ENCODE measurements at regions not wholly inside any gene's neighbourhood (a gene's known extent, or its start where the extent isn't known, plus 50 kb on each side); places are given as distances from the start of the nearest gene placed in this dataset.

- DNase-seq = no peak
- H3K36me3 ChIP-seq (replicated peaks in 1 of 2) = no peaks in the 10 kb centered on the region
- 82 to 89% (median 88%) methylated on average over 2 of the region's 2 CpGs for WGBS, 4 donors
- TF ChIP-seq POLR2A (IDR thresholded peaks at IDR 0.05) = no peak
- TF ChIP-seq, protein P1, sequence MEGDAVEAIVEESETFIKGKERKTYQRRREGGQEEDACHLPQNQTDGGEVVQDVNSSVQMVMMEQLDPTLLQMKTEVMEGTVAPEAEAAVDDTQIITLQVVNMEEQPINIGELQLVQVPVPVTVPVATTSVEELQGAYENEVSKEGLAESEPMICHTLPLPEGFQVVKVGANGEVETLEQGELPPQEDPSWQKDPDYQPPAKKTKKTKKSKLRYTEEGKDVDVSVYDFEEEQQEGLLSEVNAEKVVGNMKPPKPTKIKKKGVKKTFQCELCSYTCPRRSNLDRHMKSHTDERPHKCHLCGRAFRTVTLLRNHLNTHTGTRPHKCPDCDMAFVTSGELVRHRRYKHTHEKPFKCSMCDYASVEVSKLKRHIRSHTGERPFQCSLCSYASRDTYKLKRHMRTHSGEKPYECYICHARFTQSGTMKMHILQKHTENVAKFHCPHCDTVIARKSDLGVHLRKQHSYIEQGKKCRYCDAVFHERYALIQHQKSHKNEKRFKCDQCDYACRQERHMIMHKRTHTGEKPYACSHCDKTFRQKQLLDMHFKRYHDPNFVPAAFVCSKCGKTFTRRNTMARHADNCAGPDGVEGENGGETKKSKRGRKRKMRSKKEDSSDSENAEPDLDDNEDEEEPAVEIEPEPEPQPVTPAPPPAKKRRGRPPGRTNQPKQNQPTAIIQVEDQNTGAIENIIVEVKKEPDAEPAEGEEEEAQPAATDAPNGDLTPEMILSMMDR (IDR thresholded peaks at IDR 0.05) = no peak
- intact Hi-C loops (cut with DNase I) = no loop called here
- no peaks in the 10 kb centered on the region for H3K9me3 ChIP-seq (replicated peaks in 1 of 3)
- no peaks in the 10 kb centered on the region for H3K4me1 ChIP-seq (replicated peaks in 1 of 2)
- no peak overlapping the region for H3K4me3 ChIP-seq
- no peak overlapping the region for H3K27ac ChIP-seq
- no peaks in the 10 kb centered on the region for H3K27me3 ChIP-seq
Measured at GRCh38 chr10:62873866-62874265, 57.7 kb upstream of the EGR2 start.

DNA sequence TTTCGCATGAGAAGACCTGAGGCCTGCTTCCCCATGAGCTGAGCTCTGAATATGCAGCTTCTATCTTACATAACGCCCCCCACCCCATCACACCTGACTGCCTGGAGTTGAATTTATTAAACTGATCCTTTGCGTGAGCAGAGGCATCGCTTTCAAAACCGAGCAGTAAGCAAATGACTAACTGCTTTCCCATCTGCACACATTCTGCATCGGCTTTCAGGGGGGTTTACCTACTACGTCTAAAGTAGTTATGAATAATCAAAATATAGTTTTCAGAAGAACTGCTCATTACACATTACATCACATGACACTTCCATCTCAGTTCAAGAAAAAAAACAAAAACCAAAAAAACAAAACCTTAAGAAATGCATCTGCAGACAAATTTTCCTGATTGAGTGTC is 54.7 kb upstream of the EGR2 start:
- Histone ChIP-seq H3K27me3 (no peaks in the 10 kb centered on the region), H3K27ac (no peak overlapping the region), H3K4me1 (replicated peaks in 1 of 2) (no peaks in the 10 kb centered on the region), H3K9me3 (replicated peaks in 1 of 3) (no peaks in the 10 kb centered on the region), H3K4me3 (no peak overlapping the region), H3K36me3 (replicated peaks in 1 of 2) (no peaks in the 10 kb centered on the region)
- intact Hi-C loops (cut with DNase I) = no loop called here
- 80 to 90% (median 84%) methylated on average over 7 of the region's 7 CpGs for WGBS, 4 donors
- no peak for TF ChIP-seq POLR2A (IDR thresholded peaks at IDR 0.05)
- TF ChIP-seq, protein P1 (IDR thresholded peaks at IDR 0.05) = no peak
- no peak for DNase-seq

- no peaks in the 10 kb centered on the region for H3K27me3 ChIP-seq
- no peak for DNase-seq
- H3K4me1 ChIP-seq (replicated peaks in 1 of 2) = no peaks in the 10 kb centered on the region
- H3K9me3 ChIP-seq (replicated peaks in 1 of 3) = no peaks in the 10 kb centered on the region
- H3K36me3 ChIP-seq (replicated peaks in 1 of 2) = no peaks in the 10 kb centered on the region
- WGBS, 4 donors = 80 to 84% (median 82%) methylated on average over 3 of the region's 3 CpGs
- no peak overlapping the region for H3K27ac ChIP-seq
- H3K4me3 ChIP-seq = no peak overlapping the region
- no peak for TF ChIP-seq POLR2A (IDR thresholded peaks at IDR 0.05)
- TF ChIP-seq, protein P1 (IDR thresholded peaks at IDR 0.05) = no peak
- intact Hi-C loops (cut with DNase I) = no loop called here
Measured at GRCh38 chr10:62869958-62870357, 53.8 kb upstream of the EGR2 start.

DNA sequence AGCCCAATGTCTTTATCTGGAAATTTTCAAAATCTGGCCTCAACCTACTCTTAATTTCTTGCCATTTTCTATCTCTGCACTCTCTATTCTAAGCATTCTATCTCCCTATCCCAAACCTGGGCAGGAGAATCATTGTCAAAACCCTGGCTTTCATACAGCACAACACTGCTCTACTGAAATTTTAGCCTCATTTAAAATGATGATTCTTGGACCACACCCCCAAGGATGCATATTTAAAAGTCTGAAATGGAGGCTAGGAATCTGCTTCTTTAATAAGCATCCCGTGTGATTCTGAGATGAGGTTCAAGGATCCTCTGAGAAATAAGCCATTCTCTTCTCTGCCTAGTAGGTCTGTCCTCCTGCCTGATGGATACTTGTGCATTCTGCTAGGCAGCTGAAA is 50.8 kb upstream of the EGR2 start:
- Histone ChIP-seq H3K27me3 (no peaks in the 10 kb centered on the region), H3K4me1 (replicated peaks in 1 of 2) (no peaks in the 10 kb centered on the region), H3K27ac (no peak overlapping the region), H3K4me3 (no peak overlapping the region), H3K9me3 (replicated peaks in 1 of 3) (no peaks in the 10 kb centered on the region), H3K36me3 (replicated peaks in 1 of 2) (no peaks in the 10 kb centered on the region)
- WGBS, 4 donors = 84 to 97% (median 85%) methylated on average over 1 of the region's 1 CpG
- DNase-seq = no peak
- intact Hi-C loops (cut with DNase I) = no loop called here
- TF ChIP-seq POLR2A (IDR thresholded peaks at IDR 0.05) = no peak

DNA sequence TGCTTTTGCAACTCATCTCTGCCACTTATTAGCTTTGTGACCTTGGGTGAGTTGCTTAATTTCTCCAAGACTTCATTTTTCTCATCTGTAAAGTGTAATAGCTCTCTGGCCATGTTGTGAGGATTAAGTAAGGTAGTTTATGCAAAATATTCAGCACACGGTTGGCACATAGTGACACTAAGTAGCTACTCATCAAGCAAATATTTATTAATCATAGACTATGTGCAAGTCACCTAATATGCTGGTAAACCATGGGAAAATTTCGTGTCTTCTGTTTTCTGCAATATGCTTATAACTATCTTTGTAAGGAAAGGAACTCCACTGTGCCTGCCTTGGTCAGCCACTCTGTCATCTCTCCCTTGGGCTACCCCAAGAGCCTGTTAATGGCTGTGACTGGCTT is 50.3 kb upstream of the EGR2 start:
- Histone ChIP-seq H3K4me3 (no peak overlapping the region), H3K27ac (no peak overlapping the region), H3K27me3 (no peaks in the 10 kb centered on the region), H3K4me1 (replicated peaks in 1 of 2) (no peaks in the 10 kb centered on the region), H3K9me3 (replicated peaks in 1 of 3) (no peaks in the 10 kb centered on the region), H3K36me3 (replicated peaks in 1 of 2) (no peaks in the 10 kb centered on the region)
- DNase-seq = no peak
- TF ChIP-seq, protein P1 (IDR thresholded peaks at IDR 0.05) = no peak
- no peak for TF ChIP-seq POLR2A (IDR thresholded peaks at IDR 0.05)
- WGBS, 4 donors = 47 to 66% (median 60%) methylated on average over 2 of the region's 2 CpGs
- intact Hi-C loops (cut with DNase I) = no loop called here

Measured in adrenal gland (tissue), 9 donors.